ENCODE measurements at regions not wholly inside any gene's neighbourhood (a gene's known extent, or its start where the extent isn't known, plus 50 kb on each side); places are given as distances from the start of the nearest gene placed in this dataset.

DNA sequence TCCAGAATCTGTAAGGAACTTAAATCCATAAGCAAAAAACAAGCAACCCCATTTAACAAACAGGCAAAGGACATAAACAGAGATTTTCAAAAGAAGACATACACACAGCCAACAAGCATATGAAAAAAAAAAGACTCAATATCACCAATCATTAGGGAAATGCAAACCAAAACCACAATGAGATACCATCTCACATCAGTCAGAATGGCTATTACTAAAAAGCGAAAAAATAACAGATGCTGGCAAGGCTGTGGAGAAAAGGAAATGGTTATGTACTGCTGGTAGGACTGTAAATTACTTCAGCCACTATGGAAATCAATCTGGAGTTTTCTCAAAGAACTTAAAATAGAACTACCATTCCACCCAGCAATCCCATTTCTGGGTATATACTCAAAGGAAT lies 156.8 kb upstream of the RADX start:
- ChIA-PET POLR2A (no interaction called here), CTCF (no interaction called here)
- TF ChIP-seq FOXM1 (IDR thresholded peaks at IDR 0.05; ENCODE audit: borderline replicate concordance) (no peak), ARNT (IDR thresholded peaks at IDR 0.05) (no peak), L3MBTL2 (conservative IDR thresholded peaks at IDR 0.05) (no peak), FOXK2 (IDR thresholded peaks at IDR 0.05) (no peak), CTBP1 (IDR thresholded peaks at IDR 0.05; ENCODE audit: borderline replicate concordance) (no peak), LEF1 (IDR thresholded peaks at IDR 0.05; ENCODE audit: borderline replicate concordance) (no peak), ELF4 (IDR thresholded peaks at IDR 0.05) (no peak), NFRKB (IDR thresholded peaks at IDR 0.05) (no peak)
- TF ChIP-seq, protein P1, sequence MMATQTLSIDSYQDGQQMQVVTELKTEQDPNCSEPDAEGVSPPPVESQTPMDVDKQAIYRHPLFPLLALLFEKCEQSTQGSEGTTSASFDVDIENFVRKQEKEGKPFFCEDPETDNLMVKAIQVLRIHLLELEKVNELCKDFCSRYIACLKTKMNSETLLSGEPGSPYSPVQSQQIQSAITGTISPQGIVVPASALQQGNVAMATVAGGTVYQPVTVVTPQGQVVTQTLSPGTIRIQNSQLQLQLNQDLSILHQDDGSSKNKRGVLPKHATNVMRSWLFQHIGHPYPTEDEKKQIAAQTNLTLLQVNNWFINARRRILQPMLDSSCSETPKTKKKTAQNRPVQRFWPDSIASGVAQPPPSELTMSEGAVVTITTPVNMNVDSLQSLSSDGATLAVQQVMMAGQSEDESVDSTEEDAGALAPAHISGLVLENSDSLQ (IDR thresholded peaks at IDR 0.05): no peak
- no peak for DNase-seq (ENCODE audit: extremely low spot score)

DNA sequence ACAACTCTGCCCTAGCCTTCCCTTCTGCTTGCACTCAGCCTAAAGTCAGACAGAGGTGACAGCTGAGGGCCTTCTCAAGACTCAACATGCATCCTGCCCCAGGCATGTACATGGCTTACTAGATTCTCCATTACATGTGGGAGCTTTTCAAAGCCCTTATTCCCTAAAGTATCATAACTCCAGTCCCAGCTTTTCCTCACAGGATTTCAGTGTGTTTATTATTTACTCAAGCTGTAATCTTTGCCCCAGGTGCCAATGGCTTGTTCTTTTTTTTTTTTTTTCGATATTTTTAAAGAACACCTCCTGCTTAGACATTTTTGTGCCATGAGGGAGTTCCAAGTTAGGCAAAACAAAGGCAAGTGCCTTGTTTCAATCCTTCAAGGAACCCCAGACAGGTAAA lies 154.0 kb upstream of the RADX start:
- no peak for DNase-seq (ENCODE audit: extremely low spot score)
- CTCF ChIA-PET: no interaction called here
- POLR2A ChIA-PET: no interaction called here
- TF ChIP-seq HDGF (IDR thresholded peaks at IDR 0.05; ENCODE audit: borderline replicate concordance) (no peak), SUZ12 (IDR thresholded peaks at IDR 0.05) (no peak), LEF1 (IDR thresholded peaks at IDR 0.05; ENCODE audit: borderline replicate concordance) (no peak), NFRKB (IDR thresholded peaks at IDR 0.05) (no peak), BHLHE40 (IDR thresholded peaks at IDR 0.05; ENCODE audit: borderline replicate concordance) (no peak), ARNT (IDR thresholded peaks at IDR 0.05) (no peak), TARDBP (IDR thresholded peaks at IDR 0.05) (no peak), SP1 (IDR thresholded peaks at IDR 0.05) (no peak), FOXA1 (IDR thresholded peaks at IDR 0.05) (no peak)

DNA sequence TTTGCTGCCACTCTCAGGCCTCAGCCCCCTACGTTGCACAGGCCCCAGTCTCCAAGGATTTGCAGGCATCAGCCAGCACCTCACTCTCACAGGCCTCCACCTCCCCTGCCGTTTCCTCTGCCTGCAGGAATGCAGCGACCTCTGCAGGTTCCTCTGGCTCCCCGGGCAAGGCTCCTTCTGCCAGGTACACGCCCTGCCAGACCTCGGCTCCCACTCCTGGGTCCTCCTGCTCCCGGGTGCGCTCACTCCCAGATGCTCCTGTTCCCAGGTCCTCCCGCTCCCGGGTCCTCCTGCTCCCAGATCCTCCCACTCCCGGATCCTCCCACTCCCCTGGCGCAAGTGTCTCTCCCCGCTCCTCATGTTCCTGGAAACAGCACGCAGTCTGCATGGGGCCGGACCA lies 144.4 kb upstream of the RADX start:
- POLR2A ChIA-PET: no interaction called here
- no peak for DNase-seq (ENCODE audit: extremely low spot score)
- CTCF ChIA-PET: no interaction called here
- TF ChIP-seq LEF1 (IDR thresholded peaks at IDR 0.05; ENCODE audit: borderline replicate concordance) (no peak), FOXA1 (IDR thresholded peaks at IDR 0.05) (no peak), CTBP1 (IDR thresholded peaks at IDR 0.05; ENCODE audit: borderline replicate concordance) (no peak), FOXM1 (IDR thresholded peaks at IDR 0.05; ENCODE audit: borderline replicate concordance) (no peak), SP1 (IDR thresholded peaks at IDR 0.05) (no peak), ARNT (IDR thresholded peaks at IDR 0.05) (no peak), SUZ12 (IDR thresholded peaks at IDR 0.05) (no peak), L3MBTL2 (conservative IDR thresholded peaks at IDR 0.05) (no peak), TARDBP (IDR thresholded peaks at IDR 0.05) (no peak), NFRKB (IDR thresholded peaks at IDR 0.05) (no peak), HDGF (IDR thresholded peaks at IDR 0.05; ENCODE audit: borderline replicate concordance) (no peak), ZNF384 (IDR thresholded peaks at IDR 0.05) (no peak), ELF4 (IDR thresholded peaks at IDR 0.05) (no peak), BHLHE40 (IDR thresholded peaks at IDR 0.05; ENCODE audit: borderline replicate concordance) (no peak), FOXK2 (IDR thresholded peaks at IDR 0.05) (no peak)
- TF ChIP-seq, protein P1 (IDR thresholded peaks at IDR 0.05): no peak

DNA sequence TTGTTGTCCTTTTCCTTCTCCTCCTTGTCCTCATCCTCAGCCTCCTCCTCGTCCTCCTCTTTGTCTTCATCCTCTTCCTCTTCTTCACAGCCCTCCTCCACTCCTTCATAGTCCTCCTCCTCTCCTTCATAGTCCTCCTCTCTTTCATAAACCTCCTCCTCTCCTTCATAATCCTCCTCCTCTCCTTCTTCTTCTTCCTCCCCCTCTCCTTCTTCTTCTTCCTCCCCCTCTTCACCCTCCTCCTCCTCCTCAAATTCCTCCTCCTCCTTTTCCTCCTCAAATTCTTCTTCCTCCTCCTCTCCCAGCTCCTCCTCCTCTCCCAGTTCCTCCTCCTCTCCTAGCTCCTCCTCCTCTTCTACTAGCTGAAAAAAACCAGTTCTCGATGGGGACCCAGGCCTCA lies 143.8 kb upstream of the RADX start:
- ChIA-PET CTCF (no interaction called here), POLR2A (no interaction called here)
- DNase-seq (ENCODE audit: extremely low spot score): no peak
- TF ChIP-seq FOXM1 (IDR thresholded peaks at IDR 0.05; ENCODE audit: borderline replicate concordance): no peak
- TF ChIP-seq FOXA1 (IDR thresholded peaks at IDR 0.05): no peak
- TF ChIP-seq FOXK2 (IDR thresholded peaks at IDR 0.05): no peak
- TF ChIP-seq CTBP1 (IDR thresholded peaks at IDR 0.05; ENCODE audit: borderline replicate concordance): no peak

DNA sequence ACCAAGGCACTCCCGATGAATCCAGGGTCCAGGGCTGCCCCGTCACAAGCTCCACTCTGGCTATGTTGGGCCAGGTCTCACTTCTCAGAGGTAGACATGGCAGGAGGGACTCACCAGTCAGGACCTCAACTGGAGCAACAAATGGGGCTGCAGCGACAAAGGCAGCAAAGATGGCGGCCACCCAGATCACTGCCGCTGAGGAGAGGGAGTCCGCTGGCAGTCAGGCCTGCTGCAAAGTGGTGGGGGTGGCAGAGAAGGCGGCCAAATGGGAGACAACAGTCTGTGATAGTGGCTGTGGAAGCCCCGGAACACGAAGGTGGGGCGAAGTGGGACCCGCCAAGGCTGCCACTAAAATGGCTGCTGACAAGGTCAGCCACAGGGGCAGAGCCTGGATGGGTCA lies 143.3 kb upstream of the RADX start:
- DNase-seq (ENCODE audit: extremely low spot score): no peak
- TF ChIP-seq BHLHE40 (IDR thresholded peaks at IDR 0.05; ENCODE audit: borderline replicate concordance): no peak
- TF ChIP-seq SP1 (IDR thresholded peaks at IDR 0.05): no peak
- TF ChIP-seq, protein P1 (IDR thresholded peaks at IDR 0.05): no peak
- TF ChIP-seq NFRKB (IDR thresholded peaks at IDR 0.05): no peak
- TF ChIP-seq FOXA1 (IDR thresholded peaks at IDR 0.05): no peak
- no peak for TF ChIP-seq FOXK2 (IDR thresholded peaks at IDR 0.05)
- no peak for TF ChIP-seq ELF4 (IDR thresholded peaks at IDR 0.05)
- no peak for TF ChIP-seq SUZ12 (IDR thresholded peaks at IDR 0.05)
- TF ChIP-seq TARDBP (IDR thresholded peaks at IDR 0.05): no peak
- TF ChIP-seq ZNF384 (IDR thresholded peaks at IDR 0.05): no peak
- TF ChIP-seq LEF1 (IDR thresholded peaks at IDR 0.05; ENCODE audit: borderline replicate concordance): no peak
- no peak for TF ChIP-seq L3MBTL2 (conservative IDR thresholded peaks at IDR 0.05)
- no peak for TF ChIP-seq ARNT (IDR thresholded peaks at IDR 0.05)
- no peak for TF ChIP-seq CTBP1 (IDR thresholded peaks at IDR 0.05; ENCODE audit: borderline replicate concordance)
- TF ChIP-seq HDGF (IDR thresholded peaks at IDR 0.05; ENCODE audit: borderline replicate concordance): no peak
- no peak for TF ChIP-seq FOXM1 (IDR thresholded peaks at IDR 0.05; ENCODE audit: borderline replicate concordance)
- ChIA-PET CTCF (no interaction called here), POLR2A (no interaction called here)

DNA sequence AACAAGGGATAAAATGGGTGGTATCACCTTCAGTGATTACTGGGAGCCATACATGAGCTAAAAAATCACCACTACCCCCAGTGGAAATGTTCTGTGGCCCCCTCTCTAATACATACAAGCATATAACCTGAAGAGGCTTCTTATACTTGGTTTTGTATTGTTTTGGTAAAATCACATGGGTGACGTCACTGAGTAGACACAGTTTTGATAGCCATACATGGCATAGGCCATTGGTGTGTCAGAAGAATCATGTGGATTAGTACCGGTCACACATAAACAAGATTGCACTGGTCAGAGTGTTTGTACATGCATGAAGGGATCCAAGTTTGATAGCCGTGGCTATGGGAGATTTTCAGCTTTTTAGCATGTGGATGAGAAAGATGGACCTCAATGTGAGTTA lies 131.9 kb upstream of the RADX start:
- ChIA-PET POLR2A (no interaction called here), CTCF (interaction anchor here (2.0 kb wide), 1 partner anchor 141 kb away, joined by 11 read pairs; no protein-coding TSS in a partner anchor)
- DNase-seq (ENCODE audit: extremely low spot score): no peak
- no peak for TF ChIP-seq L3MBTL2 (conservative IDR thresholded peaks at IDR 0.05)
- no peak for TF ChIP-seq NFRKB (IDR thresholded peaks at IDR 0.05)
- no peak for TF ChIP-seq TARDBP (IDR thresholded peaks at IDR 0.05)
- TF ChIP-seq ZNF384 (IDR thresholded peaks at IDR 0.05): no peak
- TF ChIP-seq CTBP1 (IDR thresholded peaks at IDR 0.05; ENCODE audit: borderline replicate concordance): no peak
- no peak for TF ChIP-seq ELF4 (IDR thresholded peaks at IDR 0.05)
- no peak for TF ChIP-seq LEF1 (IDR thresholded peaks at IDR 0.05; ENCODE audit: borderline replicate concordance)
- no peak for TF ChIP-seq SP1 (IDR thresholded peaks at IDR 0.05)
- no peak for TF ChIP-seq BHLHE40 (IDR thresholded peaks at IDR 0.05; ENCODE audit: borderline replicate concordance)
- TF ChIP-seq FOXM1 (IDR thresholded peaks at IDR 0.05; ENCODE audit: borderline replicate concordance): no peak
- no peak for TF ChIP-seq FOXA1 (IDR thresholded peaks at IDR 0.05)
- TF ChIP-seq ARNT (IDR thresholded peaks at IDR 0.05): no peak
- TF ChIP-seq SUZ12 (IDR thresholded peaks at IDR 0.05): no peak
- no peak for TF ChIP-seq HDGF (IDR thresholded peaks at IDR 0.05; ENCODE audit: borderline replicate concordance)
